HG03432 (cell line): ENCODE measurements at regions not wholly inside any gene's neighbourhood (a gene's known extent, or its start where the extent isn't known, plus 50 kb on each side); places are given as distances from the start of the nearest gene placed in this dataset.
"Not testable (repeated sequence)": the region's sequence is repeated elsewhere in the genome, so short reads cannot be mapped to it uniquely, and the experiment has no call there.

ENCODE experiments used
- ATAC-seq: cut with Tn5 transposase; IDR thresholded peaks from one replicate; pipeline ENCODE4 v1.9.1; 2021; ENCODE audit warnings: mild to moderate bottlenecking, moderate library complexity; ENCODE audit not compliant: unreplicated experiment

GRCh38 chr15:70526221-70526973 lies 237.0 kb downstream of the UACA start:
- no peak for ATAC-seq

DNA sequence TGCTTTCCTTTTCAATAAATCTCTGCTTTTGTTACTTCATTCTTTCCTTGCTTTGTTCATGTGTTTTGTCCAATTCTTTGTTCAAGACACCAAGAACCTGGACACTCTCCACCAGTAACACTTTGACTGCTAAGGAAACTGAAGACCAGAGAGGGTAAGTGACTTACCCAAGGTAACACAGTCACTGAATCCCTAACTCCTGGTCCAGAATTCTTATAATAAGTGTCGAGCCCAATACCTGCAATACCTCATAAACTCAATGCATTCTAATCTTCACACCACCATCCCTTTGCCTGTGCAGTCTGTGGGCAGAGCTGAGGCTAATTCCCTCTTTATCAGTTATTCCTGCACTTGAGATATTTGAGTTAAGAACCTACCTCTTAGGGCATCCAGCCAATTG lies 237.8 kb downstream of the UACA start:
- ATAC-seq: no peak

DNA sequence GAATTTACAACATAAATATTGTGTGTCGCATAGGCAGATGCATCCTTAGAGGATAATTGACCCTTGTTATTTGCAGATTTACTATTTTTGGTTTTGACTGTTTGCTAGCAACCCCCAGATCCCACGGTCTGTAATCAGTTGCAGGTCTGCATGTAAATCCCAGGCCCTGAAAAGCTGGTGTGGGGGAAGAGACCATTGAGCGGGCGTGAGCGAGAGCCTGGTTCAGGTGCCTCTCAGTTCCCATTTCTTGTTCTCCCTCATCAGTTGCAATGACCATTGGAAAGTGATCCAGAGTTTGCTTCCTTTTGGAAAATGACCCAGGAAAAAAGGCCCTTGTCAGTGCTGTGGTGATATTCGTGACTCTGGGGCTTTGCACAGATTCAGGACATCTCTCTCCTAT lies 238.9 kb downstream of the UACA start:
- no peak for ATAC-seq

DNA sequence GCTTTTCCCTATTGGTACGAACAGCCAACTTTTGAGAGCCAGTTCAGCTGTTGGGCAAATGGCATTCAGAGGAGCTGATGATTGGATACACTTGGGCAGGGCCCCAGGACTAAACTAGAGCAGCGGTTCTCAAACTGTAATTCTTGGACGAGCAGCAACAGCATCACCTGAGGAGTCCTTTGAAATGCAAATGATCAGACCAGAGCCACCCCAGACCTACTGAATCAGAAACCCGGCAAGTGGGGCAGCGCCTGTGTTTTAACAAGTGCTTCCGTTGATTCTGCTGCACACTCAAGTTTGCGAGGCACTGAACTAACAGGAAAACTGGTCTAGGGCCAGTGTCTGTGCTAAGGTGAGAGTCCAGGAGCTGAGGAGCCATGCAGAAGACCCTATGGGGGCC lies 239.7 kb downstream of the UACA start:
- ATAC-seq: no peak

- ATAC-seq: no peak
These were observed 240.2 kb downstream of the UACA start for GRCh38 chr15:70523192-70523591.

GRCh38 chr15:70522323-70522966 lies 240.9 kb downstream of the UACA start:
- ATAC-seq: no peak

GRCh38 chr15:70521576-70522322 lies 241.6 kb downstream of the UACA start:
- no peak for ATAC-seq

DNA sequence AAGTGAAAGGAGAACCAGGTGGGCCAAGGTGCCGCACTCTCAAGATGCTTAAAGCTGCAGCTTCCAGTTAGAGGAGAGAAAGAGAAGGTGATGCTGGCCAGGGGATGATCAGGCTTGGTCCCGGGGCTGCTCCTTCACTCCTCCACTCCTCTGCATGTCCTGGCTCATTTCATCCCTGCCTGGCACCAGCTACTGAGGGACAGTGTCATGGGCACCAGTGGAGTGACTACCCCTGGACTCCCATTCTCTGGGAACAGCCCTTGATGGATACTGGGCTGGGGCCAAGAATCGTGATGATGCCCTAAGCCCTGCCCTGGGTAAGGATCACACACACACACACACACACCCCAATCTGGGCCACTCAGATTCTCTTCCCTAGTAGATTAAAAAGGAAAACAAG lies 243.7 kb downstream of the UACA start:
- ATAC-seq: no peak

- no peak for ATAC-seq
These were observed 244.4 kb downstream of the UACA start for GRCh38 chr15:70519004-70519365.

GRCh38 chr15:70518201-70519003 lies 245.0 kb downstream of the UACA start:
- no peak for ATAC-seq

DNA sequence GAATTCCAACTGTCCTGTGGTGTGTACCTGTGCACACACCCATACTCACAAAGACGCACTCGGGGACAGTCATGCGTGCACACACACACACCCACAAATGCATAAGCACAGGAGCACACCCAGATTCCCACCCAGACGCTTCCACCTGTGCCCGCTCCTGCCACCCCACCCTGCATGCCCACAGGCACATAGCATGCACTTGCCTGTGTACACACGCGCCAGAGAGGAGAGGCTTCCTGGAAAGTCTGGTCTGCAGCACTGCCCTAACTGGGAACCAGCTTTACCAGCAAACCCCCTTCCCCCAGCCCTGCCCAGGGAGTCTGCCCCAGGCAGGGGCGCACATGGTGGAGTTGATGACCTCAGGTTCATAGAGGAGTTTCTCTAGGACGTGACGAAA lies 246.2 kb downstream of the UACA start:
- no peak for ATAC-seq

DNA sequence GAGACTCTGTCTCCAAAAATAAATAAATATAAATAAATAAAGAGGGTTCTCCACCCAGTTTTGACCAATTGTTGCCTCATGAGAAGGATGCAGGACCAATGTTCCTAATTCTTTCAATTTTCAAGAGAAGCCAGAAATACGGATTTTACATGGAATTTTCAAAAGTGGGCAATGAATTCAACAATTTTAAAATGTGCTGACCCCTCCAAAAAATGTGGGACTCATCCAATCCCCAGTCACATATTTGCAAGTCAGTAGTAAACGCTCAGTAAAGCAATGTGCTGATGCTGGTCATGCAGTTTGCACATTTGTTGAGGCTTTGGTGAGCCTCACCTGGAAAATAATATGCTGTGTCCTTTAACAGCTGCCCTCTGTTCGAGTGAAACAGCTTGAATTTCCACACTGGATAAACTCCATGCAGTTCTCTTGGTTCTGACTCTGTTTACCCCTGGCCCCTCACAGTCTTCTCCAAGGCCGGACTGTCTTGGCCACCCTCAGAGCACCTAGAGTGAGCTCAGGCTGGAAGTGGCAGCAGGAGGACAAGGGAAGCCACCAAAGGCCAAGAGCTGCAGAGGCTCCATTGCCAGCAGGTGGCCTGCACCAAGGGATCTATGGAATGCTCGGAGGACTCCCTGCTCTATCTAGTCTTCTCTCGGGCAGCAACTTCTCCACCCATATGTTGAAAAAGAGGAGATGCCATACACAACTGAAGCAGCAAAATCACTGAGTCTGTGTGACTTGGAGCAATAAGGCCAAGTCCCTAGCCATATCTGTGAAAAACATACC lies 246.8 kb downstream of the UACA start:
- ATAC-seq: no peak

DNA sequence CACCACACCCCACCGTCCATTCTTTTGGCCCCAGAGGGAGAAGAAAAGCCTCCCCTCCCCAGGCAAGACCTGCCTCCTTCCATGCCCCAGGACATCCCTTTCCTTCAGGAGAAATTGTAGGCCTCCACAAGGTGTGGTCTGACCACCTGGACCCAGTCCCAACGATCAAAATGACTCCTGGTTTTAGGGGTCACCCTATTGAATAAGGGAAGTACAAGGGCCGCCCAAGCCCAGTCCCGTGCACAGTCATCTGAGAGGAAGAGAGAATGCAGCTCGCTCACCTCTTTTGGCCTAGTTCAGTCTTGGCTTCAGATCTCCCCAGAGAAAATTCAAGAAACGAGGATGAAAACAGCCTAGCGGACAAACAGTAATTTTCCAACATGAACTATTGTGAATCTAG lies 249.1 kb downstream of the UACA start:
- no peak for ATAC-seq

GRCh38 chr15:70513819-70514218 lies 249.5 kb downstream of the UACA start:
- no peak for ATAC-seq

DNA sequence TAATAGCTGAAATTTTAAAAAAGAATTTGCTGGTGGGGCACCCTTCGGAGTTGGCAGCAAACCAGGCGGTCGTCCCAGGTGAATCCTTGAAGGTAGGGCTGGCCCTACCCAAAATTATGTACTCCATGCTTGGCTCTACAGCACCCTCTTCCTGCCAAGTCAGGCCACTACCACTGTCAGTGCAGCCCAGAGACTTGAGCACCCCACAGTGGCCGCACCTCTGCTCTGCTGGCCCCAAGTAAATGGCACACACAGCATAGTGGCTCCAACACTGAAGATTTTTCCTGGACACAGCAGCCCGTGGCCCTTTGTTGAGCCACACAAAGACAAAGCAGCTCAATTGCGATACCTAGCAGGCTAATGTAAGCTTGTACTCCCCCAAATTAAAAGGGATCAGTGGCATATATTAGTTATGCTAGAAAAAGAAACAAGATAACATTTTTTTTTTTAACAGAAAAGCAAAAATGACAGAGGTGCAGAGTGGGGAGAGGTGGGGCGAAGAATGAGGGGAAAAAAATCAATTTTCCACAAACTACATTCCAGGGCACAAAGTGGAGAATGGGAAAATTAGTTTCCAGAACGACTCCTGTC lies 250.5 kb downstream of the UACA start:
- ATAC-seq: peak; percentile 57

DNA sequence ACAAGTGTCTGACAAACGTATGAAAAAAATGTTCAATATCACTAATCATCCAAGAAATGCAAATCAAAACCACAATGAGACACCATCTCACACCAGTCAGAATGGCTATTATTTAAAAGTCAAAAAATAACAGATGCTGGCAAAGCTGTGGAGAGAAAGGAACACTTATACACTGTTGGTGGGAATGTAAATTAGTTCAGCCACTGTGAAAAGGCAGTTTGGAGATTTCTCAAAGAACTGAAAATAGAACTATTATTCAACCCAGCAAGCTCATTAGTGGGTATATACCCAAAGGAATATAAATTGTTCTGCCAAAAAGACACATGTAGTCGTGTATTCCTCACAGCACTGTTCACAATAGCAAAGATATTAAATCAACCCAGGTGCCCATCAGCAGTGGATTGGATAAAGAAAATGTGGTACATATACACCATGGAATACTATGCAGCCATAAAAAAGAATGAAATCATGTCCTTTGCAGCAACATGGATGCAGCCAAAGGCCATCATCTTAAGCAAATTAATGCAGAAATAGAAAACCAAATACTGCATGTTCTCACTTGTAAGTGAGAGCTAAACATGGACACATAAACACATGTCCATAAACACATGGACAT lies 251.3 kb downstream of the UACA start:
- ATAC-seq: not testable (repeated sequence)

- no peak for ATAC-seq
These were observed 252.9 kb downstream of the UACA start for GRCh38 chr15:70510433-70510832.

GRCh38 chr15:70509731-70510143 lies 253.6 kb downstream of the UACA start:
- ATAC-seq: no peak

DNA sequence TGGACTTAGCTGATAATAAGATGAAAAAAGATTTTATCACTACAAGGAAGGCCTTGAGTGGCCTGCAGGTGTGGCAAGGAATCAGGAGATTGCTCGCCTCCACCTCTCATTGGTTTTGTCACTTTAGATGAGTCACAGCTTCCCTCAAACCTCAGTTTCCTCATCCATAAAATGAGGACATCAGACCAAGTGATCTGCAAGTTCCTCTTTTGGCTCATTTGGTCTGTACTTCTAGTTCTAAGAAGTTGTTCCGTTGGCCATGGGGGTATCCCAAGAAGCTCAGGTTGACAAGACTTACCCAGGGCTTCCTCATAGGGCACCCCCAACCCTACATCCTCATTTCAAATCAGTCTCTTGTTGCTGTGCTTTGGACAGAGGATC lies 254.1 kb downstream of the UACA start:
- ATAC-seq: no peak
